GM06990 (cell line): ENCODE measurements at regions not wholly inside any gene's neighbourhood (a gene's known extent, or its start where the extent isn't known, plus 50 kb on each side); places are given as distances from the start of the nearest gene placed in this dataset.

ENCODE experiments used
- DNase-seq: peaks from one replicate; pipeline ENCODE4 v3.0.0-alpha.2; 2011; ENCODE audit not compliant: insufficient read length; ENCODE audit errors: extremely low read depth
- H3K27me3 ChIP-seq: replicated peaks from 2 replicates; pipeline ENCODE4 v1.6.0; 2011; ENCODE audit warnings: low read length; ENCODE audit not compliant: control insufficient read depth, insufficient read depth
- H3K36me3 ChIP-seq: 2 replicates; pipeline ENCODE4 v1.5.1; 2011; ENCODE audit warnings: low read length; ENCODE audit not compliant: control insufficient read depth, insufficient read depth
- H3K4me3 ChIP-seq: replicated peaks from 2 replicates; pipeline ENCODE4 v1.5.1; 2011; ENCODE audit warnings: low read depth, mild to moderate bottlenecking, control low read depth, low read length
- TF ChIP-seq, protein P1 (sequence below): IDR thresholded peaks from 2 replicates; pipeline ENCODE4 v1.5.1; 2011; ENCODE audit warnings: low read length, control low read depth, mild to moderate bottlenecking, inconsistent platforms; ENCODE audit not compliant: insufficient read depth, poor library complexity, severe bottlenecking

DNA sequence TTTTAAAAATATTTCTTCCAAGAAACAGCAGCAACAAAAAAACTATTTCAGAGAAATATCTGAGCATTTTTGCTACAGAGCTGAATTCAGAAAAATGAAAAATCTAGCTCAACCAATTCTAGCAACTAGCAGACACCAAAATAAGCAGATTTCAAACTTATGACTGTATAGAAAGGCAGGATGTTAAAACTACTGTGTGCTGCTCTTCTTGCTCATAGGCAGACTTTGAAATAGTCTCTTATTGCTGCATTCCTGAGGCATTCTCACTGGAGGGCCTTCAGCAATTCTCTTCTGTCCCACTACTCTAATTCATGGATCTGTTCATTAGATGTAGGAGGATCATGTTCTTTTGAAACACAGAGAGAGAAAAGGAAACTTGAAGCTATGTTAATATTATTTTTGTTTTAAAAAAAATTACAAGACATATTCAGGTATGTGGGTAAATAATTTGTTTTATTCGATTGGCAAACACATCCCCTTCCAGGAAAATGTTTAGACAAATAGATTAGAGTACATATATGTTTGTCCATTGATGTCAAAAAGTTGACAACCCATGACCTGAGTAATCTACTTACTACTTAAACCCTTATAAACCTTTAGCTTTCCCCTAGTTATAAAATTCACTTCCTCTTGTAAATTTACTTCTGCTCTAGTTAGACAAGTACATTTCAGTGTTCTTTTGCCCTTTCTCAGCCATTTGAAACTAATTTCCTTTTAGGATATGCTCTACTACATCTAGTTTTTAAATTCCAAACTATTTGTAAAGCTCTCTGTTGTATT is 428.2 kb upstream of the POT1 start:
- Histone ChIP-seq H3K27me3 (no peaks in the 10 kb centered on the region), H3K36me3 (no peaks in the 10 kb centered on the region), H3K4me3 (no peak overlapping the region)
- TF ChIP-seq, protein P1, sequence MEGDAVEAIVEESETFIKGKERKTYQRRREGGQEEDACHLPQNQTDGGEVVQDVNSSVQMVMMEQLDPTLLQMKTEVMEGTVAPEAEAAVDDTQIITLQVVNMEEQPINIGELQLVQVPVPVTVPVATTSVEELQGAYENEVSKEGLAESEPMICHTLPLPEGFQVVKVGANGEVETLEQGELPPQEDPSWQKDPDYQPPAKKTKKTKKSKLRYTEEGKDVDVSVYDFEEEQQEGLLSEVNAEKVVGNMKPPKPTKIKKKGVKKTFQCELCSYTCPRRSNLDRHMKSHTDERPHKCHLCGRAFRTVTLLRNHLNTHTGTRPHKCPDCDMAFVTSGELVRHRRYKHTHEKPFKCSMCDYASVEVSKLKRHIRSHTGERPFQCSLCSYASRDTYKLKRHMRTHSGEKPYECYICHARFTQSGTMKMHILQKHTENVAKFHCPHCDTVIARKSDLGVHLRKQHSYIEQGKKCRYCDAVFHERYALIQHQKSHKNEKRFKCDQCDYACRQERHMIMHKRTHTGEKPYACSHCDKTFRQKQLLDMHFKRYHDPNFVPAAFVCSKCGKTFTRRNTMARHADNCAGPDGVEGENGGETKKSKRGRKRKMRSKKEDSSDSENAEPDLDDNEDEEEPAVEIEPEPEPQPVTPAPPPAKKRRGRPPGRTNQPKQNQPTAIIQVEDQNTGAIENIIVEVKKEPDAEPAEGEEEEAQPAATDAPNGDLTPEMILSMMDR: no peak
- DNase-seq: no peak

DNA sequence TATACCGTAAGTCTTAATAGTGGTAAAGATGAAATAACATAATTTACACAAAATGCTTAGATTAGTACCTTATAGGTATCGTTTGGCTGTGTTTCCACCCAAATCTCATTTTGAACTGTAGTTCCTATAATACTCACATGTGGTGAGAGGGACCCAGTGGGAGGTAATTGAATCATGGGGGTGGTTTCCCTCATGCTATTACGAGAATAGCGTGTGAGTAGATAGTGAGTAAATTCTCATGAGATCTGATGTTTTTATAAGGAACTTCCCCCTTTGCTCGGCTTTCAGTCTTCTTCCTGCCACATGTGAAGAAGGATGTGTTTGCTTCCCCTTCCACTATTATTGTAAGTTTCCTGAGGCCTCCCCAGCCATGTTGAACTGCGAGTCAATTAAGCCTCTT is 426.3 kb upstream of the POT1 start:
- TF ChIP-seq, protein P1: no peak
- no peak for DNase-seq
- Histone ChIP-seq H3K27me3 (no peaks in the 10 kb centered on the region), H3K36me3 (no peaks in the 10 kb centered on the region), H3K4me3 (no peak overlapping the region)

DNA sequence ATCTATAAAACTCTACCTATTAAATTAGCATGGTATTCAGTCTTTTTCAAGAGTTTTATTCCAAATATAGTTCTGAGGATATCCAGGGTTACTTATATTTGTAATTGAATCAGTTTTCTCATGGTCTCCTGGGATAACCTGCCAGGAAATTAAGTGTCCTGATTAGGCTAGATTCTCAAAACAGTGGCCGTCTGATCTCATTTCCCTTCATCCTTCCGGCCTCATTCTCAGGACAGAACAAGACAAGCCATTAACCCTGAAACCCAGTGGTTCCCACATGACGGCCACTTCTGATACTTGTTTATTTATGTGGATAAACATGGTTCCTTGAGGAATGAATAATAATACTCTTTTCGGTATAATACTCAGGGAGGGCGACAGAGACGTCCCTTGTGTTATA is 417.6 kb upstream of the POT1 start:
- Histone ChIP-seq H3K4me3 (no peak overlapping the region), H3K27me3 (no peaks in the 10 kb centered on the region), H3K36me3 (no peaks in the 10 kb centered on the region)
- TF ChIP-seq, protein P1: no peak
- no peak for DNase-seq

DNA sequence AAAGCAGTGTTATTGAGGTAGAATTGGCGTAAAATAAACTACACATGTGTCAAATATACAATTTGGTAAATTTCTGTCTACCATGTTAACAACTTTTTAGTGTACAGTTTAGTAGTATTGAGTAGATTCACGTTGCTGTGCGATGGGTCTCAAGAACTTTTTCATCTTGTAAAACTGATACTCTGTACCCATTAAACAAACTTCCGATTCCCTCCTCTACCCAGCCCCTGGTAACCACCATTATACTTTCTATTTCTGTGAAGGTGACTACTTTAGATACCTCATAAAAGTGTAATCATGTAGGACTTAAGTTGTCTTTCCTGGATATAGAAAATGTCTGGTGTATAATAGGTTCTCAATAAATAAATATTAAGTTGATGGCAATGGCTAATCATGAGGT is 408.5 kb upstream of the POT1 start:
- TF ChIP-seq, protein P1: no peak

DNA sequence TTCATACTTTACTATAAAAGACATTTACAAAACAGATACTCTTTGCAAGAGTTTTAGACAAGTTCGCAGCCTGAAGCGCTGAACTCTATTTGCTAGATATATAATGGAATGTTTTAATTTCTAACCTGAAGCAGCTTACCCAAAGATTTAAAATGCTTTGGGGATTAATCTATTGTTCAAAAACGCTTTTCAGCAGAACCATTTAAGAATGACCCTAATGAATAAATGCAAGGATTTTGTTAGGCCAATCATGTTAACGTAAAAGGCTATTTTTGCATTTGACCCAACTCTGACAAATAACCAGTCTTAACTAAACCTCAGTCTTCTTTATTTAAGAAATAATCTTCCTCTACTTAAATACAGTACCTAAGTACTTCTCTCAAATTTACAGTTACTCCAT is 406.7 kb upstream of the POT1 start:
- no peaks in the 10 kb centered on the region for H3K27me3 ChIP-seq
- no peak overlapping the region for H3K4me3 ChIP-seq
- TF ChIP-seq, protein P1: no peak
- H3K36me3 ChIP-seq: no peaks in the 10 kb centered on the region
- DNase-seq: no peak

More for the DNA sequence above, 408.5 kb upstream of the POT1 start:
- DNase-seq: no peak
- Histone ChIP-seq H3K27me3 (no peaks in the 10 kb centered on the region), H3K36me3 (no peaks in the 10 kb centered on the region), H3K4me3 (no peak overlapping the region)
